AG08396 (cell line): ENCODE measurements at regions not wholly inside any gene's neighbourhood (a gene's known extent, or its start where the extent isn't known, plus 50 kb on each side); places are given as distances from the start of the nearest gene placed in this dataset.

ENCODE experiments used
- DNase-seq: peaks from one replicate; pipeline ENCODE4 v3.0.0; 2012; ENCODE audit warnings: low spot score, mixed read lengths

DNA sequence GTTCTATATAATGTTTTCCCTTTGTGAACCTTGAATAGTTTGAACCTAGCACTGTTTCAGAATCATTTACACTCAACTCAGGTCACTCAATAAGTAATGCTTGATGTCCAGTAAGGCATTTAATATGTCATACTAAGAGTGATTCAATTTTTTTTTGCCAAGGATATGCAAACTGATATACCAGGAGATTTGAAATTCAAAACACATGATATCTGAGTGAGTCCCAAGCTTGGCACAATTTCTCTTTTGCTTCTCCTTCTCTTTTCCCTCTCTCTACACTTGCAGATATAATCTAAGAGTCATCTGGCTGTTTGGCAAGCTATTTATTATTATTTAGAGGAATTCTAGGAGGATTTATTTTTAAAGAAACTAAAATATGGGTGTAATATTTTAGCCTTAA, 61.6 kb upstream of the SPAG17 start:
- no peak for DNase-seq

DNA sequence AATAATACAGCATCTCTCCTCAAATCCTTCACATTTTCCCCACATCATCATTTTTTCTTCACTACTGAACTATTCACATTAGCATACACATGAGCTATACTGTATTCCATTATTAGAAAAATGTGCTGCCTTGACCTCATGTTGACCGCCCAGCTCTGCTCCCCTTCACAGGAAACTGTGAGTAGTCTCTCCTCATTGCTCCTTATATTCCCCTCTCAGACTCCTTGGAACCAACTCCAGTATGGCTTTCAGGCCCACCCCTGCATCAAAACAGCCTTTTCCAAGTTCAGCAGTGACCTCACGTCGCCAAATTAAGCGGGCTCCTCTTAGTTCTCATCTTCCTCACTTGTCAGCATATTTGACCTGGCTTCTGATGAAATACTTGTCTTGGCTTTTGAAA, 59.2 kb upstream of the SPAG17 start:
- DNase-seq: no peak

DNA sequence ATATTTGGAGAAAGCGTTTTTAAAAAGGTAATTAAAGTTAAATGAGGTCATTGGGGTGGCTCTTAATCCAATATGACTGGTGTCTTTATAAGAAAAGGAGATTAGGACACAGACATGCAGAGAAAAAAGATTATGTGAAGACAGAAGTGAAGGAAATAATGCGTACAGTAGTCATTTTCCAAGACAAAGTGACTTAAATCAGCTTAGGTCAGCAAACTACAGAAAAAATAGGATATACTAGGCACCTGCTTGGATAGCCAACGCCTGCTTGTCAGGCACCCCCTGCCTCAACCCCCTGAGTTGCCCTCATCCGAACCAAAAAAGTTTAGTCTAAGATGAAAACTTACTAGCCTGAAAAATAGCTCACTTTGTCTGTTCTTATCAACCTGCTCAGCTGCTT, 58.2 kb upstream of the SPAG17 start:
- DNase-seq: no peak
